H9 (cell line): ENCODE measurements at regions not wholly inside any gene's neighbourhood (a gene's known extent, or its start where the extent isn't known, plus 50 kb on each side); places are given as distances from the start of the nearest gene placed in this dataset.

Source experiments
- DNase-seq: peaks from one replicate; pipeline ENCODE4 v3.0.0-alpha.2; 2017
- H2AFZ ChIP-seq: one replicate; pipeline ENCODE4 v1.6.1; 2013; ENCODE audit warnings: mild to moderate bottlenecking, low read length, control low read depth, moderate library complexity
- H2AK5ac ChIP-seq: 2 replicates; pipeline ENCODE4 v1.6.1; 2013; ENCODE audit warnings: low read length, control low read depth, mixed read lengths; ENCODE audit not compliant: insufficient read length
- H2BK120ac ChIP-seq: one replicate; pipeline ENCODE4 v1.6.1; 2013; ENCODE audit warnings: low read depth, mild to moderate bottlenecking, low read length, control low read depth, inconsistent platforms; ENCODE audit not compliant: poor library complexity, severe bottlenecking
- H2BK12ac ChIP-seq: 2 replicates; pipeline ENCODE4 v1.6.1; 2013; ENCODE audit warnings: low read length, control low read depth, mixed read lengths, low read depth; ENCODE audit not compliant: insufficient read length
- H2BK15ac ChIP-seq: 2 replicates; pipeline ENCODE4 v1.6.1; 2013; ENCODE audit warnings: low read depth, low read length, control low read depth
- H2BK20ac ChIP-seq: one replicate; pipeline ENCODE4 v1.6.1; 2013; ENCODE audit warnings: low read depth, mild to moderate bottlenecking, low read length, control low read depth, inconsistent platforms; ENCODE audit not compliant: poor library complexity, severe bottlenecking
- H2BK5ac ChIP-seq: 2 replicates; pipeline ENCODE4 v1.6.1; 2013; ENCODE audit warnings: low read length, control low read depth, mixed read lengths; ENCODE audit not compliant: insufficient read length
- H3K14ac ChIP-seq: 2 replicates; pipeline ENCODE4 v1.6.1; 2013; ENCODE audit warnings: low read length, control low read depth; ENCODE audit not compliant: insufficient read depth
- H3K18ac ChIP-seq: 2 replicates; pipeline ENCODE4 v1.6.1; 2013; ENCODE audit warnings: low read depth, mild to moderate bottlenecking, mixed read lengths, low read length, control low read depth; ENCODE audit not compliant: insufficient read length
- H3K23ac ChIP-seq: 2 replicates; pipeline ENCODE4 v1.6.1; 2013; ENCODE audit warnings: low read length, control low read depth, mixed read lengths, low read depth; ENCODE audit not compliant: insufficient read length
- H3K23me2 ChIP-seq: 2 replicates; pipeline ENCODE4 v1.6.1; 2013; ENCODE audit warnings: low read depth, mild to moderate bottlenecking, mixed read lengths, low read length, control low read depth; ENCODE audit not compliant: insufficient read length, poor library complexity, severe bottlenecking
- H3K27ac ChIP-seq: 2 replicates; pipeline ENCODE4 v1.5.1; 2013; ENCODE audit warnings: low read length, control low read depth, mixed read lengths, low read depth; ENCODE audit not compliant: insufficient read length
- H3K27me3 ChIP-seq: 2 replicates; pipeline ENCODE4 v1.6.1; 2013; ENCODE audit warnings: low read length, control low read depth, inconsistent platforms; ENCODE audit not compliant: insufficient read depth
- H3K4ac ChIP-seq: 2 replicates; pipeline ENCODE4 v1.6.1; 2013; ENCODE audit warnings: low read depth, mild to moderate bottlenecking, control low read depth, inconsistent platforms, low read length, moderate library complexity
- H3K4me1 ChIP-seq: 2 replicates; pipeline ENCODE4 v1.6.1; 2013; ENCODE audit warnings: low read length, control low read depth, inconsistent platforms; ENCODE audit not compliant: insufficient read depth
- H3K4me2 ChIP-seq: 2 replicates; pipeline ENCODE4 v1.6.1; 2013; ENCODE audit warnings: low read length, control low read depth, mixed read lengths; ENCODE audit not compliant: insufficient read length, insufficient read depth
- H3K56ac ChIP-seq: 2 replicates; pipeline ENCODE4 v1.6.1; 2013; ENCODE audit warnings: low read depth, mild to moderate bottlenecking, mixed read lengths, low read length, control low read depth; ENCODE audit not compliant: insufficient read length
- H3K79me1 ChIP-seq: 2 replicates; pipeline ENCODE4 v1.6.1; 2013; ENCODE audit warnings: low read depth, mild to moderate bottlenecking, moderate library complexity, low read length, control low read depth, inconsistent platforms; ENCODE audit not compliant: insufficient read depth, poor library complexity, severe bottlenecking
- H3K79me2 ChIP-seq: 2 replicates; pipeline ENCODE4 v1.6.1; 2013; ENCODE audit warnings: low read length, control low read depth, inconsistent platforms; ENCODE audit not compliant: insufficient read depth
- H3K9ac ChIP-seq: 2 replicates; pipeline ENCODE4 v1.6.1; 2013; ENCODE audit warnings: low read length, control low read depth, mixed read lengths; ENCODE audit not compliant: insufficient read length; ENCODE audit errors: extremely low read depth
- H3K9me3 ChIP-seq: one replicate; pipeline ENCODE4 v1.6.1; 2013; ENCODE audit warnings: low read depth, low read length, inconsistent platforms; ENCODE audit not compliant: control insufficient read depth
- H3T11ph ChIP-seq: one replicate; pipeline ENCODE4 v1.6.1; 2013; ENCODE audit warnings: mild to moderate bottlenecking, low read length, control low read depth, inconsistent platforms
- H4K20me1 ChIP-seq: one replicate; pipeline ENCODE4 v1.6.1; 2013; ENCODE audit not compliant: control insufficient read depth, insufficient read length, insufficient read depth
- H4K5ac ChIP-seq: 2 replicates; pipeline ENCODE4 v1.6.1; 2013; ENCODE audit warnings: low read depth, mild to moderate bottlenecking, mixed read lengths, low read length, control low read depth; ENCODE audit not compliant: insufficient read length
- H4K8ac ChIP-seq: replicated peaks from 2 replicates; pipeline ENCODE4 v1.6.1; 2013; ENCODE audit warnings: low read length, control low read depth, mixed read lengths, low read depth; ENCODE audit not compliant: insufficient read length
- H4K91ac ChIP-seq: 2 replicates; pipeline ENCODE4 v1.6.1; 2013; ENCODE audit warnings: low read depth, mild to moderate bottlenecking, moderate library complexity, mixed read lengths, low read length, control low read depth; ENCODE audit not compliant: insufficient read length
- H3K27ac Mint-ChIP-seq, 3 experiments: 2 replicates in 2 of 3; 3 replicates in 1 of 3; pipeline ENCODE4 v1.8.0; 2020 to 2021; ENCODE audit warnings: mixed read lengths in 3 of 3, mild to moderate bottlenecking in 1 of 3, moderate library complexity in 1 of 3
- H3K27me3 Mint-ChIP-seq: 2 replicates; pipeline ENCODE4 v1.8.0; 2021; ENCODE audit warnings: low read depth, mild to moderate bottlenecking, moderate library complexity, mixed read lengths
- H3K36me3 Mint-ChIP-seq, 3 experiments: 2 replicates in 2 of 3; 3 replicates in 1 of 3; pipeline ENCODE4 v1.8.0; 2020 to 2021; ENCODE audit warnings: low read depth in 3 of 3, mixed read lengths in 3 of 3; ENCODE audit not compliant: insufficient read depth in 1 of 3
- H3K4me1 Mint-ChIP-seq, 2 experiments: 2 replicates each; pipeline ENCODE4 v1.8.0; 2020; ENCODE audit warnings: mixed read lengths in 2 of 2
- H3K4me3 Mint-ChIP-seq, 2 experiments: 2 replicates in 1 of 2; 3 replicates in 1 of 2; pipeline ENCODE4 v1.8.0; 2020 to 2021; ENCODE audit warnings: mild to moderate bottlenecking in 2 of 2, mixed read lengths in 2 of 2, moderate library complexity in 1 of 2
- H3K9me3 Mint-ChIP-seq, 2 experiments: 2 replicates in 1 of 2; 3 replicates in 1 of 2; pipeline ENCODE4 v1.8.0; 2020; ENCODE audit warnings: mild to moderate bottlenecking in 2 of 2, mixed read lengths in 2 of 2, moderate library complexity in 1 of 2
- WGBS: extraction: QIAGEN DNeasy Blood & Tissue Kit; methylation state at CpG from one replicate; pipeline ENCODE4 v1.1.7; 2013; ENCODE audit warnings: missing lambda C conversion rate, low lambda C conversion rate, mixed read lengths; ENCODE audit not compliant: insufficient read length; ENCODE audit errors: extremely low coverage; 5-methylcytosine and 5-hydroxymethylcytosine counted together
- TF ChIP-seq, protein P1 (sequence below): fragments of 200-600 bp; sonication (generic); conservative IDR thresholded peaks from 3 replicates; pipeline ENCODE4 v1.8.0; 2021; ENCODE audit warnings: antibody characterized with exemption, mild to moderate bottlenecking

DNA sequence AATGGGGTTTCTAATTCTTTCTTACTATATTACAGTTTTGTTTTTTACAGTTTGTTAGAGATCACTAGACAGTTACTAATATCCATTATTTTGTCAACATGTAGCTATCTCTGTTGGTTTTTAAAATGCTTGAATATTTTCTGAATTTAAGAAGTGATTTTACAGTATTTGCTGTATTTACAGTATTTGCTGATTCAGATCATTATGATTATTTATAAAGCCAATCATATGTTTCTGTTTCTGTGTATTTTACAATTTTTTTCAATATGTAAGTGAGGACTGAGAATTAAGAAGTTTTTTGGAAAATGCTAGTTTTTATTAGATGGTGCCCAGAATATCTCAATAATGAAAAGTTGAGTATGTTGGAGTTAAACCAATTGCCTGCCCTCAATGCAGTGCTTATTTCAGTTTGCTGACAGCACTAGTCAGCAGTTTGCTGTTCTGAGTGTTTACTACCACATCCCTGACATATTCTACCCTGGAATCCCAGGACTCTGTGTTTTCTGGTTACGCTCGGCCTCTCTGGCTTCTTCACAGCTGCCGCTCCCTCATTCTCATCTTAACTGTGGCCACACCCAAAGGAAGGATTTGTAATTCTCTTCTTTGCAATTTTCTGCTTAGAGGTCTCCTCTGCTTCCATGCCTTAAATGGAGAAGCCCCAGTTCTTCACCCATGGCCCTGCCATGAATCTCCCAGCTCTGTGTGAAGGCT lies 68.0 kb upstream of the BACH1 start:
- WGBS = no CpG with 5 or more reads among the region's 3 CpGs
- H3K23ac ChIP-seq = no peak overlapping the region
- no peak overlapping the region for H2BK120ac ChIP-seq

More for the DNA sequence above, 68.0 kb upstream of the BACH1 start:
- no peak overlapping the region for H3K9ac ChIP-seq
- no peak overlapping the region for H4K91ac ChIP-seq
- Mint-ChIP-seq H3K27ac (no peak overlapping the region), H3K27me3 (no peaks in the 10 kb centered on the region), H3K9me3 (no peaks in the 10 kb centered on the region), H3K4me3 (no peak overlapping the region), H3K36me3 (no peaks in the 10 kb centered on the region), H3K4me1 (no peaks in the 10 kb centered on the region)
- no peaks in the 10 kb centered on the region for H3K4me1 ChIP-seq
- no peak overlapping the region for H4K8ac ChIP-seq
- no peaks in the 10 kb centered on the region for H4K20me1 ChIP-seq
- H3K23me2 ChIP-seq = no peaks in the 10 kb centered on the region
- H3K4ac ChIP-seq = no peak overlapping the region
- no peak overlapping the region for H2BK5ac ChIP-seq
- no peak overlapping the region for H2BK20ac ChIP-seq
- H3K9me3 ChIP-seq = no peaks in the 10 kb centered on the region
- H3K79me2 ChIP-seq = no peaks in the 10 kb centered on the region
- no peaks in the 10 kb centered on the region for H3K27me3 ChIP-seq
- no peak for DNase-seq
- TF ChIP-seq, protein P1, sequence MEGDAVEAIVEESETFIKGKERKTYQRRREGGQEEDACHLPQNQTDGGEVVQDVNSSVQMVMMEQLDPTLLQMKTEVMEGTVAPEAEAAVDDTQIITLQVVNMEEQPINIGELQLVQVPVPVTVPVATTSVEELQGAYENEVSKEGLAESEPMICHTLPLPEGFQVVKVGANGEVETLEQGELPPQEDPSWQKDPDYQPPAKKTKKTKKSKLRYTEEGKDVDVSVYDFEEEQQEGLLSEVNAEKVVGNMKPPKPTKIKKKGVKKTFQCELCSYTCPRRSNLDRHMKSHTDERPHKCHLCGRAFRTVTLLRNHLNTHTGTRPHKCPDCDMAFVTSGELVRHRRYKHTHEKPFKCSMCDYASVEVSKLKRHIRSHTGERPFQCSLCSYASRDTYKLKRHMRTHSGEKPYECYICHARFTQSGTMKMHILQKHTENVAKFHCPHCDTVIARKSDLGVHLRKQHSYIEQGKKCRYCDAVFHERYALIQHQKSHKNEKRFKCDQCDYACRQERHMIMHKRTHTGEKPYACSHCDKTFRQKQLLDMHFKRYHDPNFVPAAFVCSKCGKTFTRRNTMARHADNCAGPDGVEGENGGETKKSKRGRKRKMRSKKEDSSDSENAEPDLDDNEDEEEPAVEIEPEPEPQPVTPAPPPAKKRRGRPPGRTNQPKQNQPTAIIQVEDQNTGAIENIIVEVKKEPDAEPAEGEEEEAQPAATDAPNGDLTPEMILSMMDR = no peak
- no peak overlapping the region for H2AFZ ChIP-seq
- H2BK15ac ChIP-seq = no peak overlapping the region
- no peak overlapping the region for H3T11ph ChIP-seq
- no peak overlapping the region for H3K14ac ChIP-seq
- no peaks in the 10 kb centered on the region for H3K79me1 ChIP-seq
- no peak overlapping the region for H2BK12ac ChIP-seq
- H2AK5ac ChIP-seq = no peak overlapping the region
- no peak overlapping the region for H3K4me2 ChIP-seq
- H3K18ac ChIP-seq = no peak overlapping the region
- no peak overlapping the region for H3K56ac ChIP-seq
- no peak overlapping the region for H3K27ac ChIP-seq
- no peak overlapping the region for H4K5ac ChIP-seq
